Osteocyte (in vitro differentiated cells): ENCODE measurements at regions not wholly inside any gene's neighbourhood (a gene's known extent, or its start where the extent isn't known, plus 50 kb on each side); places are given as distances from the start of the nearest gene placed in this dataset.

ENCODE experiments used
- DNase-seq: peaks from one replicate; pipeline ENCODE4 v3.0.0; 2021; ENCODE audit warnings: mixed read lengths; ENCODE audit not compliant: unreplicated experiment; ENCODE audit errors: extremely low spot score
- H3K27ac Mint-ChIP-seq: one replicate; pipeline ENCODE4 v1.8.0; 2021; ENCODE audit warnings: mild to moderate bottlenecking, mixed read lengths; ENCODE audit not compliant: unreplicated experiment
- H3K27me3 Mint-ChIP-seq: one replicate; pipeline ENCODE4 v1.8.0; 2021; ENCODE audit warnings: mixed read lengths; ENCODE audit not compliant: unreplicated experiment
- H3K36me3 Mint-ChIP-seq: one replicate; pipeline ENCODE4 v1.8.0; 2021; ENCODE audit warnings: mixed read lengths; ENCODE audit not compliant: unreplicated experiment
- H3K4me1 Mint-ChIP-seq: one replicate; pipeline ENCODE4 v1.8.0; 2021; ENCODE audit warnings: mixed read lengths; ENCODE audit not compliant: unreplicated experiment
- H3K4me3 Mint-ChIP-seq: one replicate; pipeline ENCODE4 v1.8.0; 2021; ENCODE audit warnings: mild to moderate bottlenecking, moderate library complexity, mixed read lengths; ENCODE audit not compliant: unreplicated experiment
- H3K9me3 Mint-ChIP-seq: one replicate; pipeline ENCODE4 v1.8.0; 2021; ENCODE audit warnings: mixed read lengths; ENCODE audit not compliant: unreplicated experiment
- CTCF ChIP-seq: fragments of 200-600 bp; sonication (generic); IDR thresholded peaks from 2 replicates; pipeline ENCODE4 v1.5.0; 2021; ENCODE audit warnings: antibody characterized with exemption, mild to moderate bottlenecking, moderate library complexity

- no peak overlapping the region for H3K27ac Mint-ChIP-seq
- H3K36me3 Mint-ChIP-seq, result no peaks in the 10 kb centered on the region
- DNase-seq, result no peak
- H3K27me3 Mint-ChIP-seq, result no peaks in the 10 kb centered on the region
- no peak for TF ChIP-seq CTCF
- H3K9me3 Mint-ChIP-seq, result no peaks in the 10 kb centered on the region
- H3K4me3 Mint-ChIP-seq, result no peak overlapping the region
- H3K4me1 Mint-ChIP-seq, result no peaks in the 10 kb centered on the region
These were observed 542.3 kb downstream of the METTL4 start for GRCh38 chr18:2028986-2029385.

- no peak for DNase-seq
- H3K36me3 Mint-ChIP-seq, result no peaks in the 10 kb centered on the region
- H3K4me1 Mint-ChIP-seq, result no peaks in the 10 kb centered on the region
- TF ChIP-seq CTCF, result no peak
- no peak overlapping the region for H3K27ac Mint-ChIP-seq
- H3K4me3 Mint-ChIP-seq, result no peak overlapping the region
- no peaks in the 10 kb centered on the region for H3K27me3 Mint-ChIP-seq
- no peaks in the 10 kb centered on the region for H3K9me3 Mint-ChIP-seq
These were observed 540.7 kb downstream of the METTL4 start for GRCh38 chr18:2030647-2031046.

GRCh38 chr18:2032036-2032435 lies 539.3 kb downstream of the METTL4 start:
- TF ChIP-seq CTCF, result no peak
- no peaks in the 10 kb centered on the region for H3K4me1 Mint-ChIP-seq
- no peaks in the 10 kb centered on the region for H3K36me3 Mint-ChIP-seq
- no peak for DNase-seq
- no peak overlapping the region for H3K4me3 Mint-ChIP-seq
- no peaks in the 10 kb centered on the region for H3K9me3 Mint-ChIP-seq
- no peak overlapping the region for H3K27ac Mint-ChIP-seq
- no peaks in the 10 kb centered on the region for H3K27me3 Mint-ChIP-seq

GRCh38 chr18:2035056-2035455 lies 536.2 kb downstream of the METTL4 start:
- Mint-ChIP-seq H3K9me3 (no peaks in the 10 kb centered on the region), H3K36me3 (no peaks in the 10 kb centered on the region), H3K4me1 (no peaks in the 10 kb centered on the region), H3K27me3 (no peaks in the 10 kb centered on the region), H3K4me3 (no peak overlapping the region), H3K27ac (no peak overlapping the region)
- TF ChIP-seq CTCF, result no peak
- DNase-seq, result no peak

- H3K4me1 Mint-ChIP-seq, result no peaks in the 10 kb centered on the region
- TF ChIP-seq CTCF, result no peak
- no peak overlapping the region for H3K27ac Mint-ChIP-seq
- no peaks in the 10 kb centered on the region for H3K27me3 Mint-ChIP-seq
- H3K36me3 Mint-ChIP-seq, result no peaks in the 10 kb centered on the region
- no peaks in the 10 kb centered on the region for H3K9me3 Mint-ChIP-seq
- no peak for DNase-seq
- H3K4me3 Mint-ChIP-seq, result no peak overlapping the region
These were observed 535.2 kb downstream of the METTL4 start for GRCh38 chr18:2036086-2036485.
